Right lobe of liver (tissue), 6 donors: ENCODE measurements at regions not wholly inside any gene's neighbourhood (a gene's known extent, or its start where the extent isn't known, plus 50 kb on each side); places are given as distances from the start of the nearest gene placed in this dataset.

ENCODE experiments used
- ATAC-seq, 4 donors: fragments of 200-7000 bp; cut with Tn5 transposase; one replicate each; pipeline ENCODE4 v1.9.1; 2020; ENCODE audit warnings: mild to moderate bottlenecking in 4 of 4, moderate library complexity in 4 of 4
- DNase-seq, 3 donors: peaks; one replicate each; pipeline ENCODE4 v3.0.0-alpha.2; 2020
- H3K27ac ChIP-seq, 3 donors: fragments of 200-600 bp; one replicate each; pipeline ENCODE4 v1.8.0; 2022
- H3K27me3 ChIP-seq, 2 donors: fragments of 200-600 bp; one replicate each; pipeline ENCODE4 v1.8.0; 2022
- H3K36me3 ChIP-seq, 4 donors: fragments of 200-600 bp; sonication (generic) in 1 of 4; one replicate each; pipeline versions ENCODE4 v1.5.1 to v1.8.0; 2017 to 2022; ENCODE audit warnings: control low read depth in 1 of 4
- H3K4me1 ChIP-seq, 4 donors: fragments of 200-600 bp; sonication (generic) in 1 of 4; one replicate each; pipeline versions ENCODE4 v1.5.1 to v1.8.0; 2017 to 2022; ENCODE audit warnings: control low read depth in 1 of 4
- H3K4me3 ChIP-seq, 3 donors: fragments of 200-600 bp; one replicate each; pipeline ENCODE4 v1.8.0; 2022
- H3K9me3 ChIP-seq, 4 donors: fragments of 200-600 bp; sonication (generic) in 1 of 4; one replicate each; pipeline versions ENCODE4 v1.5.1 to v1.8.0; 2017 to 2022; ENCODE audit warnings: control low read depth in 1 of 4
- POLR2A ChIP-seq: fragments of 450-650 bp; IDR thresholded peaks from one replicate; pipeline ENCODE4 v1.6.1; 2017; ENCODE audit warnings: antibody characterized with exemption, mild to moderate bottlenecking
- WGBS: methylation state at CpG from one replicate; pipeline ENCODE4 v1.1.6; 2018; ENCODE audit warnings: low coverage, low lambda C conversion rate; ENCODE audit not compliant: insufficient coverage; ENCODE audit errors: missing lambda C conversion rate; 5-methylcytosine and 5-hydroxymethylcytosine counted together
- intact Hi-C, 2 donors: fragments of 100-400 bp; cut with DNase I; formaldehyde crosslinking; loops; one replicate each; pipeline versions ENCODE4 v1.11.2 to v1.14.1; 2022
- TF ChIP-seq, protein P1 (sequence below), 4 donors: fragments of 200-600 bp in 3 of 4; fragments of 450-650 bp in 1 of 4; IDR thresholded peaks; one replicate each; pipeline versions ENCODE4 v1.5.1 to v1.8.0; 2016 to 2022; ENCODE audit warnings: antibody characterized with exemption in 4 of 4, mild to moderate bottlenecking in 2 of 4
- donor health status: DM: no; HTN: yes; CAD: no.
- donor health status: DM: no; HTN: no; CAD: no.
- donor health status: DM: no; HTN: no; CAD: no.
- donor health status: DM: no; HTN: yes; CAD: no.
- donor health status: DM: no; HTN: yes; CAD: no.

GRCh38 chr16:64823481-64824075 lies 298.3 kb downstream of the CDH11 start:
- Histone ChIP-seq H3K4me3 (no peak overlapping the region), H3K27me3 (no peaks in the 10 kb centered on the region), H3K27ac (no peak overlapping the region), H3K4me1 (no peaks in the 10 kb centered on the region), H3K36me3 (no peaks in the 10 kb centered on the region), H3K9me3 (no peaks in the 10 kb centered on the region)
- TF ChIP-seq, protein P1, sequence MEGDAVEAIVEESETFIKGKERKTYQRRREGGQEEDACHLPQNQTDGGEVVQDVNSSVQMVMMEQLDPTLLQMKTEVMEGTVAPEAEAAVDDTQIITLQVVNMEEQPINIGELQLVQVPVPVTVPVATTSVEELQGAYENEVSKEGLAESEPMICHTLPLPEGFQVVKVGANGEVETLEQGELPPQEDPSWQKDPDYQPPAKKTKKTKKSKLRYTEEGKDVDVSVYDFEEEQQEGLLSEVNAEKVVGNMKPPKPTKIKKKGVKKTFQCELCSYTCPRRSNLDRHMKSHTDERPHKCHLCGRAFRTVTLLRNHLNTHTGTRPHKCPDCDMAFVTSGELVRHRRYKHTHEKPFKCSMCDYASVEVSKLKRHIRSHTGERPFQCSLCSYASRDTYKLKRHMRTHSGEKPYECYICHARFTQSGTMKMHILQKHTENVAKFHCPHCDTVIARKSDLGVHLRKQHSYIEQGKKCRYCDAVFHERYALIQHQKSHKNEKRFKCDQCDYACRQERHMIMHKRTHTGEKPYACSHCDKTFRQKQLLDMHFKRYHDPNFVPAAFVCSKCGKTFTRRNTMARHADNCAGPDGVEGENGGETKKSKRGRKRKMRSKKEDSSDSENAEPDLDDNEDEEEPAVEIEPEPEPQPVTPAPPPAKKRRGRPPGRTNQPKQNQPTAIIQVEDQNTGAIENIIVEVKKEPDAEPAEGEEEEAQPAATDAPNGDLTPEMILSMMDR (IDR thresholded peaks at IDR 0.05): no peak
- TF ChIP-seq POLR2A: no peak
- whole genome bisulfite sequencing: 50% methylated on average over 1 of the region's 2 CpGs
- DNase-seq (no peak), ATAC-seq (no peak)
- intact Hi-C loops: no loop called here

- Histone ChIP-seq H3K9me3 (no peaks in the 10 kb centered on the region), H3K36me3 (no peaks in the 10 kb centered on the region), H3K27ac (no peak overlapping the region), H3K4me3 (no peak overlapping the region), H3K27me3 (no peaks in the 10 kb centered on the region), H3K4me1 (no peaks in the 10 kb centered on the region)
- TF ChIP-seq POLR2A: no peak
- TF ChIP-seq, protein P1 (IDR thresholded peaks at IDR 0.05): no peak
- intact Hi-C loops: no loop called here
- WGBS: 41% methylated on average over 2 of the region's 3 CpGs
- ATAC-seq: no peak
- no peak for DNase-seq
Observed at GRCh38 chr16:64809876-64810629, 311.8 kb downstream of the CDH11 start.

GRCh38 chr16:64808474-64808873 lies 313.4 kb downstream of the CDH11 start:
- no peak overlapping the region for H3K27ac ChIP-seq
- no peaks in the 10 kb centered on the region for H3K27me3 ChIP-seq
- ATAC-seq (no peak), DNase-seq (no peak)
- TF ChIP-seq, protein P1 (IDR thresholded peaks at IDR 0.05): no peak
- TF ChIP-seq POLR2A: no peak
- intact Hi-C loops: no loop called here
- no peak overlapping the region for H3K4me3 ChIP-seq
- no peaks in the 10 kb centered on the region for H3K4me1 ChIP-seq
- no peaks in the 10 kb centered on the region for H3K36me3 ChIP-seq
- WGBS: 62% methylated on average over 4 of the region's 4 CpGs
- H3K9me3 ChIP-seq: no peaks in the 10 kb centered on the region

DNA sequence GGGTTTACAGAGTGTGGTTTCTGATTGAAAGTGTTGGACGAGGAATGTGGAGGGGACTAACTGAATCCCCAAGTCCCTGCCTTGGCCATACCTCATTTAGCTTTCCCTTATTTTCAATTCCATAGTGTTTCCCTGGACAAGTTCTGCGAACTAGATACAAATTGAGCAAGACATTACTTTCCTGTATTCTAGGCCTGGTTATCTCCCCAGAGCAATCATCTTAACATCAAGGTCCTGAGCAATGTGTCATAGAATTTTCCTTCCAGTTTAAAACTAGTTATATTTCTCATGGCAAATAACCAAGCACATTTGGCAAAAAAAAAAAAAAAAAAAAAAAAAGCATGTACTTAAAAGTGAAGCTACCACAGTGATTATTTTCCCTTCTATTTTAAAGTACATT lies 330.1 kb downstream of the CDH11 start:
- H3K4me3 ChIP-seq: no peak overlapping the region
- H3K27ac ChIP-seq: no peak overlapping the region
- DNase-seq (no peak), ATAC-seq (no peak)
- H3K27me3 ChIP-seq: no peaks in the 10 kb centered on the region
- intact Hi-C loops: no loop called here
- no peaks in the 10 kb centered on the region for H3K4me1 ChIP-seq
- 25% methylated on average over 2 of the region's 2 CpGs for WGBS
- H3K36me3 ChIP-seq: no peaks in the 10 kb centered on the region
- H3K9me3 ChIP-seq: no peaks in the 10 kb centered on the region
- TF ChIP-seq POLR2A: no peak
- TF ChIP-seq, protein P1 (IDR thresholded peaks at IDR 0.05): no peak
